HT-29 (cell line): ENCODE measurements at regions not wholly inside any gene's neighbourhood (a gene's known extent, or its start where the extent isn't known, plus 50 kb on each side); places are given as distances from the start of the nearest gene placed in this dataset.

Experiments used
- DNase-seq: peaks from one replicate; pipeline ENCODE4 v3.0.0-alpha.2; 2015; ENCODE audit warnings: low spot score

GRCh38 chr1:187629075-187629474 lies 800.3 kb downstream of the PLA2G4A start:
- no peak for DNase-seq

DNA sequence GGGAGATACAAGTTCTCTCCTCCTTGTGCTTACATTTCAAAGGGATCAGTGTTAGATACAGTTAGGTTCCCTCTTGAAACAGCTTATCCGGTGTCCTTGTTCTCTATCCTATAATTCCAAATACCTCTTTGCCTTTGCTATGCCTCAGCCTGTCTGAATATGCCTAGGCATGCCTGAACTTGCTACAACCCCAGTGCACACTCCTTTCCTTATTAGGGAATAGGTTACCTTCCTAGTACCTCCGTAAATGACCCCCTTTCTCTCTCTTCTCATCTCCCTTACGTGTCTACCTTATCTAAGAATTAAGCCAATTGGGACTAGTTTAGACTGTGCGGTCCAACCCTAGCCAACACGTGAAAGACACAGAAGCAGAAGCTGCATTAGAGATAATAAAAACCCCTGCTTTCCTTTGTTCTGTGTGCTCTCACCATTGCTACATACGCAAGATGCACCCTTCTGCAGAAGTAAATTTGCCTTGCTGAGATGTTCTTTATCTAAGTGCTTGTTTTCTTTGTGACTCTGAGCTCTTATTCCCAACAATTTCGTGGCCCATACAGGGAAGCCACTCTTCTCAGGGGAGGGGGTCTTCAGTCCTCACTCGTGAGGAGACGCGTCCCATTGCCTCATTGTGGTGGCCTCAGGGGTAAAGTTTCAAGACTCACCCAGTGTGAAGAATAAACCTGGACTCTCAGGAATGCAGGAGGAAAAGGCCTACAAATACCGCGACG lies 802.1 kb downstream of the PLA2G4A start:
- DNase-seq: no peak

- DNase-seq: no peak
These were observed 802.6 kb downstream of the PLA2G4A start for GRCh38 chr1:187631381-187631675.

DNA sequence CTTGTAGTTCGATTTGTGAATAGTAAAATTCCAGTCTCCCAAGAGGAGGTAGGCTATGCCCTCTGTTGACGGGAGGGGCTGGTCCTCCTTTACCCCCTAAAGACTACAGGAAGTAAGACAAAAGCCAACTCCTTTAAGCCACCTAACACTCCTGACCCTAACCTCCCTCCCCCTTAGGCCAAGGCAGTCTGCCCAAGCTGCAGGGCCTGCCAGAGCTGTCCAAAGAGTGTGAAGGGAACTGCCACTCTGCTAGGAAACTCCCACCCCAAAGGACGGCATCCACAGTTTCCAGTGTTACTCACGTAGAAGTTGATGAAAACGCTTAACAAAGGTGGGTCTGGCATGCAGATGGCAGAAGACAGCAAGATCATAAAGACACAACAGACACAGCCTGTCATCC lies 803.2 kb downstream of the PLA2G4A start:
- no peak for DNase-seq

GRCh38 chr1:187634940-187635339 lies 806.2 kb downstream of the PLA2G4A start:
- DNase-seq: no peak

DNA sequence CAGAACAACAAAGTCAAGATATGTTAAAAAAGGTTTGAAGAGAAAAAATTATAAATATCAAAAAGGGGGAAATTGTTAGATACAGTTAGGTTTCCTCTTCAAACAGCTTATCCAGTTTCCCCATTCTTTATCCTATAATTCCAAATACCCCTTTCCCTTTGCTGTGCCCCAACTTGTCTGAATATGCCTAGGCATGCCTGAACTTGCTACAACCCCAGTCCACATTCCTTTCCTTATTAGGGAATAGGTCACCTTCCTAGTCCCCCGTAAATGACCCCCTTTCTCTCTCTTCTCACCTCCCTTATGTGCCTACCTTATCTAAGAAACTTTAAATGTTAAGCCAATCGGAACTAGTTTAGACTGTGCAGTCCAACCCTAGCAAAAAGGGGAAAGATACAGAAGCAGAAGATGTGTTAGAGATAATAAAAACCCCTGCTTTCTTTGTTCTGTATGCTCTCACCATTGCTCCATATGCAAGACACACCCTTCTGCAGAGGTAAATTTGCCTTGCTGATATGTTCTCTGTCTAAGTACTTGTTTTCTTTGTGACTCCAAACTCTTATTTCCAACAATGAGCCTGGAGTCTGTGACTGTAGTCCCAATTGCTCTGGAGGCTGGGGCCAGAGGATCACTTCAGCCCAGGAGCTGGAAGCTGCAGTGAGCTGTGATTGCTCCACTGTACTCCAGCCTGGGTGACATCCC lies 810.1 kb downstream of the PLA2G4A start:
- no peak for DNase-seq

GRCh38 chr1:187641015-187641414 lies 812.3 kb downstream of the PLA2G4A start:
- DNase-seq: no peak

DNA sequence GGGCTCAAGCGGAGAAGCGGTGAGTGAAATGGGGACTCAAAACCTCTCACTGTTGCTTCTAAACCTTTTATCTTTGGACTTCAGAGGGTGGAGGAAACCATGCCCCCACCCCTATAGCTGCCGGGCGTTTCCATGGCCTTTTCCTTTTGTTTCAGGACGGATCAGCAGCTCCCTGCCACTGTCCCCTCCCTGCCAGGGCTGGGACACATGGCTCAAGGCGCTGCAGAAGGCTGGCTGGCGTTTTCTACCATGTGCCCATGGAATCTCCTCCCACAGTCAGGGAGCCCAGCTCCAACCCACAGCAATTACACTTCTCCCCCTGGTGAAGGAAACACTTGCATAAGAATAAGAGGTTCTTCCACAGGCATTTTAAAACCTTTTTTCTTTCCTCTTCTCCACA lies 812.7 kb downstream of the PLA2G4A start:
- DNase-seq: no peak

GRCh38 chr1:187641907-187642306 lies 813.2 kb downstream of the PLA2G4A start:
- DNase-seq: no peak

DNA sequence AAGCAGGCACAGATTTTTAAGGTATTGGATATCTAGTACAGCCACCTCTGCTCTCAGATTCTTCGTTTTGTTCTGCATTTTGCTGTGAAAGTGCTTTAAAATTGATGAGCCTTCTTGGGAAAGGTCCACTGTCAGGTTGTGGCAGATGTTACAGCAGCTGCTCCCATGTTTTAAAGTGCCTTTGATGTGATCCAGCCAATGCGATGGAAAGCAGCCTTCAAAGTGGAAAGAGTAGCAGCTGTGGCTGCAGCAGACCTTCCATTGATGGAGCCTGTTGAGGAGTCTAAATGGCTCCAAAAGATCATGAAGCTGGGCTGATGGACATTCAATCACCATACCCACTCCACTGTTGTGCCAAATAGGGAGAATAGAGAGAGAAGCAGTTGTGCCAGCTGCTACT lies 816.9 kb downstream of the PLA2G4A start:
- DNase-seq: no peak

DNA sequence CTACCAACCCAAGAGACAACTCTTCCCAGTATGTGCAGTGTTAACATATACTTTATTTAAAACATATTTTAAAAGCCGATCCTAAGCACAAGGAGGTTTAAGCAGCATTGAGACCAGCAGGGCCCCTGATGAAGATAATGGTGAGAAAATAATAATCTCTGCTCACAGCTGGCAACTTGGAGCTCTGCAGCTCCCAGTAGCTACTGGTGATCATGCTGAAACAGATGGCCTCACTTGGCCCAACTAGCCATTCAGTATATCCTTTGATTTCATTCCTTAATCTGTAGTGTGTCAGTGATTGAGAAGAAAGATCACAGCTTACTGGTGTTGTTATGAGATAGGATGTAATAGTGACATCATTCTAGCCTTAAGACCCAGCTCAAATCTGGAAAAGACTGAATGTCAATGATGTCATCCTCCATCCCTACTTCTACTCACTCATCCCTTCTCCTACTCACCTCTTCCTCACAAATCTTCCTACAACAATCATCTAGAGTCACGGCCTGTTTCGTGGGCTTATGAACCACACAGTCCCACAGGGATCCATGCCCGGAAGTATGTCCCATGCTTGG lies 817.9 kb downstream of the PLA2G4A start:
- DNase-seq: no peak

- DNase-seq: no peak
These were observed 819.3 kb downstream of the PLA2G4A start for GRCh38 chr1:187648091-187648490.

DNA sequence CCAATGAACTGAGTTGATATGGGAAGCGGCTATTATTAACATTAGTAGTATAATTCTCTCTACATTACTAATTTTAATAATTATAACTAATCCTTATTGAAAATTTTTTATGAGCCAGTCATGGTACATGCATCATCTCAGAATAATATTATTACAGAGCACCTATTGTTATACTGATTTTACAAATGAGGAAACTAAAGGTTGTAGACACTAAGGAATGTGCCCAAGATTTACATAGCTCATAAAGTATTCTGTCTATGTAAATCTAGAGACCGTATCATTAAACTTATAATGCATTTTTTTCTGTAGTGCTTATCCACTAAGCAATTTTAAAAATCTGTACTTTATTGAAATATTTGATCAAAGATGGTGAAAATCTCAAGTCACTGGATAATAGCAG lies 825.9 kb downstream of the PLA2G4A start:
- DNase-seq: no peak

DNA sequence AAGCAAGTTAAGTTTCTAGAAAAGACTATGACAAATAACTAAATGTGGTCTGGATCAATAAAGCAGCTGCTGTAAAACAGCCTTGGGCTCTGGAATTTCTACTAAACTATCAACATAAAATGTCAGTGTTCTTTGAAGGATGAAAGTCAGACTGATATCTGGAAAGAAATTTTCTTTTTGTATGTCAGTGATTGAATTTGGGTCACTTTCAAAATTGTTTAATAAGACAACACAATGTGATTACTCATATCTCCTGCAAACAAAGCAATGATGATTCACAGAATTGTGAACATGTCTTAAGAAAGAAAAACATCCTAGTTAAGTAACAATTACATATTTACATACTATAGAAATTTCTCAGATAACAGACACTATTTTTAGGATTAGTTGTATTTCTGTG lies 826.4 kb downstream of the PLA2G4A start:
- DNase-seq: no peak

GRCh38 chr1:187665483-187665882 lies 836.7 kb downstream of the PLA2G4A start:
- DNase-seq: no peak

- DNase-seq: no peak
These were observed 852.1 kb downstream of the PLA2G4A start for GRCh38 chr1:187680823-187681222.

DNA sequence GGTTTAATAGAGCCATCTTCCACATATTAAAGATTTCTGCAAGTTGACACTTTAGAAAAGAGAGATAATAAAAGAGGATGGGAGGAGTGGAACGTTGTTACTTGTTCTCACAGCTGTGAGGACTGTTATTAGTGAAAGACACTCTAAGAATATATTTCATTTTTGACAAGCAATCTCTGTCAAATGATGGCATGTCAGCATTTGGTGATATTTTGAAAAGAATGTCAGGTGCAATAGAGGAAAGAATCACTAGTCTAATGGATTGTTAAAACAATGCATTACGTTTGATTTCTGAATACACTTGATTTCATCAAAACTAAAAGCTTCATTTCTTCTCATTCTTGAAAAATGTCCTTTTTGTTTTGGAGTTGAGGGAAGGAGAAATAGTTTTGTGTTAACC lies 853.4 kb downstream of the PLA2G4A start:
- DNase-seq: no peak

- DNase-seq: no peak
These were observed 856.6 kb downstream of the PLA2G4A start for GRCh38 chr1:187685333-187685732.

GRCh38 chr1:187689129-187689528 lies 860.4 kb downstream of the PLA2G4A start:
- DNase-seq: no peak

- no peak for DNase-seq
These were observed 862.7 kb downstream of the PLA2G4A start for GRCh38 chr1:187691439-187691838.

- no peak for DNase-seq
These were observed 864.0 kb downstream of the PLA2G4A start for GRCh38 chr1:187692799-187693198.

DNA sequence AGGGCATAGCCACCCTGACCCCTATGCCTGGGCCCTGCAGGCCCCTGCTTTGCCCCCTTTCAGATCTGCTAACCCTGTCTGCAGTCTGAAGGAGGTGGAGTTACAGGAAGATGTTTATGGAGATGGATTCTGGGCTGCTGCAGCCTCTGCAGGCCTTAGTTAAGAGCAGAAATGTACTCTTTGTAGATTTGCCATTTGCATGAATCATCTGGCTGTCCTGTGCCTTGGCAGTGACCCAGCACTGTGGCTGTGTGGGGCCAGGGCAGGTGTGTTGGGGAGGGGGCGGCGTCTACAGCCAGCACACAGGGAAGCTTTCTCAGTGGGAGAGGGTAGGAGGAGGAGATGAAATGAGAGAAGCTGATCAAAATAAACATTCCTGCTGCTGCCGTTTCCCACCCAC lies 867.3 kb downstream of the PLA2G4A start:
- no peak for DNase-seq
